A673 (cell line): ENCODE measurements at regions not wholly inside any gene's neighbourhood (a gene's known extent, or its start where the extent isn't known, plus 50 kb on each side); places are given as distances from the start of the nearest gene placed in this dataset.

Experiments used
- CTCF ChIP-seq: fragments of 300-800, 200-600 bp; sonication (generic); conservative IDR thresholded peaks from 2 replicates; pipeline ENCODE4 v1.5.1; 2017; ENCODE audit warnings: low read depth, mild to moderate bottlenecking, antibody characterized with exemption, low read length, moderate library complexity, mixed read lengths
- EZH2 ChIP-seq: fragments of 200-600 bp; sonication (generic); IDR thresholded peaks from 2 replicates; pipeline ENCODE4 v1.6.1; 2017; ENCODE audit warnings: borderline replicate concordance, low read depth, mild to moderate bottlenecking, mixed read lengths, antibody characterized with exemption, low read length; ENCODE audit not compliant: poor library complexity, severe bottlenecking

DNA sequence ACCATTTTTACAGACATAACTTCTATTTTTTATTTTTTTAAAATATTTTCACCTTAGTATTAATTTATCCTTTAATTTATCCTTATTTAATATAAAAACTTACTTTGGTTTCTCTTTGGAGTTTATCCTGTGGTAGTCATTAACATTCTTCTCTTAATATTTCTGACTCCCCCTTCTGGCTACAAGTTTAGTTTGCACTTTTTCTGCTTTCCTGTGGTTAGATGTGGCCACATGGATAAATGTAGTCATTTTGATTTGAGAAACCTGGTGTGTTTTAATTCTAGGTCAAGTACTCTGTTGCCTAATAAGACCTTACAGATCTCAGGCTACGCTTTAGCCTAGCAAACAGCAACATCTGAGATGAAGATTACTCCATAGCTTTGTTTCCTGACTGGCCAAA lies 1187.5 kb downstream of the HACE1 start:
- TF ChIP-seq CTCF (peak; percentile 59), EZH2 (no peak)
